HG03457 (cell line): ENCODE measurements at regions not wholly inside any gene's neighbourhood (a gene's known extent, or its start where the extent isn't known, plus 50 kb on each side); places are given as distances from the start of the nearest gene placed in this dataset.
"Not testable (repeated sequence)": the region's sequence is repeated elsewhere in the genome, so short reads cannot be mapped to it uniquely, and the experiment has no call there.

Source experiments
- ATAC-seq: cut with Tn5 transposase; IDR thresholded peaks from one replicate; pipeline ENCODE4 v1.9.1; 2021; ENCODE audit warnings: moderate number of reproducible peaks; ENCODE audit not compliant: unreplicated experiment

DNA sequence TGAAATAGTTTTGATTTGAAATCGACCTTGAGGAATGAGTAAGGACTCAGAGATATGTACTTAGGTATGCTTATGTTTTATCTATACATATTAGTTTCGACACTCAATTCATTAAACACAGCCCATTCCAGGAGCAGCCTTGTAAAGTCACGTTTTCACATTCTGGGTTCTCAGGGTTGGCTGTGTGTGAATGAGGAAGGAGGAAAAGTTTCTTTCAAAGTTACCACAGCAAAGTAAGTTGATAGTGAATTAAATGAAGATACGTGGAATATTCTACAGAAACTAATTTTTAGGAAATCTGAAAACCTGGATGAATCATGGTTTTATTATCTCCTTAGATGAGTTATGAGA lies 133.5 kb downstream of the C3orf38 start:
- ATAC-seq = no peak

GRCh38 chr3:88291486-88291885 lies 141.7 kb downstream of the C3orf38 start:
- ATAC-seq = no peak

DNA sequence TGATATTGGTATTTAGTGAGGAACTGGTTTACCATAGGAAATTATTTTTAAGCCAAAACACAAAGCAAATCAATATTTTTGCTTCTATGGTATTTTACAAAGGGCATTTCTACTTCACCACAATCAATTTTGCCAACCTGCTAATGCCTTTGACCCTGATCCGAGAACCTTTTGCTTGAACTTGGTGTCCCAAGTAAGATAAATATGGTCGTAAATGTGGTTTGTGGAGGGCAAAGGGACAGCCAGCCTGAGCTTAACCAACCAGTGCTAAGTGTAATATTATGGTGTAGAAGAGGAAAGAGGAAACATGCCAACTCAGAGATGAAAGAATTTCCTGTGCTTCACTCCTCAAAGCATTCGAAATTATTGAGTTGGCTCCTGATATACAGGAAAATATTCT lies 148.4 kb downstream of the C3orf38 start:
- no peak for ATAC-seq

- no peak for ATAC-seq
These were observed 151.7 kb downstream of the C3orf38 start for GRCh38 chr3:88301273-88301995.

DNA sequence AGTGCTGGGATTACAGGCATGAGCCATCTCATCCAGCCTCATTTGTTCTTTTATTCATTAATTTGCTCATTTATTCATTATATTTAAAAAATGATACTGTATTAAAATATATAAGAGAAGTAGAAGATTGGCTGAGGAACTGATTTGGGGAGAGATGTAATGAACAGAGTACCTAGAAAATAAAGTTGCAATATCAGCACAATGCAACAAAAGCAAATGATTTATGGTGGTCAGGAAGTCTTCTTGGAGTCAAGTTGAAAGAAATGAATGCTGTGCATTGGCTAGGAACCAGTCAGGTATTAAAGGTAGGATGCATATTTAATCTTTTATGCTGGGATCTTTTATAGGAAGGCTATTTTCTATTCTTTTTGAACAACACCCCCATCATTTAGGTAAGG lies 152.2 kb downstream of the C3orf38 start:
- ATAC-seq = no peak

- ATAC-seq = not testable (repeated sequence)
These were observed 153.7 kb downstream of the C3orf38 start for GRCh38 chr3:88303331-88303904.

DNA sequence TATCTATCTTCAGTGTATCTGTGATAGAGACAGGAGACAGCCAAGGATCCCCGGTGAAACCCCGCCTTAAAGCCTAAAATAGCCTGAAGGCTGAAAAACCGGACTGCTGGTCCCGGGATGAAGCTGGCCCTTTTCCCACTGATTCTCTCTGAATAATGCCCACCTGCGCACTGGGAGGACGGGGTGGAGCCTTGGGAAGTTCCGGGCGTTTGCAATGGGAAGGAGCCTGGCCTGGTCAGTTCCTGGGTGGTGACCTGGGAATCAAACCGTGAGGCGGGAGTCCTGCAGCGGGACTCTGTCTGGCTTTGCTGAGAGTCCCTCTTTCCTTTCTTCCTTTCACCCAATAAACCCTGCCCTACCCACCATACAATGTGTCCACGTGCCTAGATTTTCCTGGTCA lies 157.9 kb downstream of the C3orf38 start:
- no peak for ATAC-seq

DNA sequence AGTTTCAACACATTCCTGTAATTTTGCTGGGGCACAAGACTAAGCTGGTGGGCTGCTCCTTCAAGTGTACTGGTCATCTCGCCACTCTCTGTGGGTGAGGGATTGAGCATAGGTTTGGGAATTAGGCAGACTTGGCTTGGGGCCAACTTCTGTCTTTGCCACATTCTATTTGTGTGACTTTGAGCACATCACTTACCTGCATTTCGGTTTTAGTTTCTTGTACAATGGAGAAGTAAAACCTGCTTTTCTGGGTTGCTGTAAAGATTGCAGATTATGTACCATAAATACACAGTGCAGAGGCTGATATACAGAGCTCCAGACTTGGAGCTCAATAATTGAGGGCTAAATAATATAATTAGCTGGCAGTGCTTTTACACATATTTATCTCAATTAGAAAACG lies 162.1 kb downstream of the C3orf38 start:
- no peak for ATAC-seq

GRCh38 chr3:88312256-88312655 lies 162.5 kb downstream of the C3orf38 start:
- no peak for ATAC-seq

GRCh38 chr3:88318067-88318466 lies 168.3 kb downstream of the C3orf38 start:
- no peak for ATAC-seq

GRCh38 chr3:88321363-88322050 lies 171.7 kb downstream of the C3orf38 start:
- no peak for ATAC-seq

DNA sequence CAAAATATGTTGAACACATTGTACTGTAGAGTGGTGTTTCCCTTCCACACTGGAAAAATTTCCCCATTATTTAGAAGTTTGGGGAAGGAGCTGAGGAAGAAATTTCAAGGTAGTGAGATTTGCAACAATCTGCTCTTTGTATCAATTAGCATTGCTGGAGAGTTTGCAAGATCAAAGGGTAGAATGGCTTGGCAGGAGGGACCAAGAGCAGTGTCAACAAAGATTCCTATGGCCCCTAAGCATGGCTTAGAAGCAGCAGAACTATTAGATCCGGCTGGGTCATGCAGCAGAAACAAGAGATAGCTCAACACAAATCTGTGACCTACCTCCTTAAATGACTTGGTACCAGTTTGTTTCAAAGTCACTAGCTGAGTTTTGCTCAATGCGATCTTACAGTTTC lies 175.0 kb downstream of the C3orf38 start:
- ATAC-seq = no peak

DNA sequence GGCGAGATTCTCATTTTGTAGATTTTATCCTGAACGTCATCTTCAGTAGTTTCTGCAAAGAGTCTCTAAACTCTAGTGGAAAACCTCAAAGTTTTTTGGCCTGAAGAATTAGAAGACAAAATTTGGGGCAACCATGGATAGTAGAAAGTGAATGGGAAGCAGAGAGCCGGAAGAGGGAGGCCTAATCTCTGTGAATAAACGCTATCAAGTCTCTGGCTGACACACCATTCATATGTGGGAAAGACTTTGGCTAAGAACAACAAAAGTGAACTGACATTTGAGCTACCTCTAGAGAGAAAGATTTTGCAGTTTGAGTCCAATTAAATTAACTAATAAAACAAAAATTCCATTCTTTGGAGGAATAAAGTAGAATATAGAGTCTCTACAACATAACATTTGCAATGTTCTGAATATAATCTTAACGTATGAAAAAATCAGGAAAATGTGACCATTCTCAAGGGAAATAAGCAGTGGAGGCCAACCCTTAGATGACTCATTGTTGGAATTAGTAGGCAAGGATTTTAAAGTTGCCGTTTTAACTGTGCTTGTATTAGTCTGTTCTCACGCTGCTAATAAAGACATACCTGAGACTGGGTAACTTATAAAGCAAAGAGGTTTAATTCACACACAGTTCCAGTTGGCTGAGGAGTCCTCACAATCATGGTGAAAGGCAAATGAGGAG lies 184.6 kb downstream of the C3orf38 start:
- ATAC-seq = no peak

GRCh38 chr3:88336894-88337293 lies 187.1 kb downstream of the C3orf38 start:
- no peak for ATAC-seq

GRCh38 chr3:88343264-88343663 lies 193.5 kb downstream of the C3orf38 start:
- no peak for ATAC-seq

- no peak for ATAC-seq
These were observed 196.9 kb downstream of the C3orf38 start for GRCh38 chr3:88346643-88347042.

- no peak for ATAC-seq
These were observed 212.7 kb downstream of the C3orf38 start for GRCh38 chr3:88362428-88362827.

DNA sequence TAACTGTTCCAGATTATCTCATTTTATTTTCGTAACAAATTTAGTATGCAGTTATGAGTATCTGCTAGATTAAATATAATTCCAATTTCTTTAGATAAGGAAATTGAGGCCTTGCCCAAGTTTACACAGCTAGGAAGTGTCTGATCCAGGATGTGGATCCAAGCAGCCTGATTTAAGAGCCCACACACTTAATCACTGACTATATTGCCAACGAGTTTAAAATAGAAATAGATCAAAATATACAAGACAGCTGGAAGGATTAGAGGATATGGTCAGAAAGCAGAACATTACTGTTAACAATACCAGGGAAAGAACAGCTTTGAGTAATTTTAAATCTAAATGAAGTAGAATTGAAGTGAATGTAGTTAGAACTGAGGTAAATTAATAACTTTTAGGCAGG lies 215.2 kb downstream of the C3orf38 start:
- ATAC-seq = no peak

- no peak for ATAC-seq
These were observed 219.6 kb downstream of the C3orf38 start for GRCh38 chr3:88369337-88369736.

GRCh38 chr3:88369767-88370166 lies 220.0 kb downstream of the C3orf38 start:
- ATAC-seq = no peak

GRCh38 chr3:88385090-88385489 lies 235.3 kb downstream of the C3orf38 start:
- no peak for ATAC-seq

DNA sequence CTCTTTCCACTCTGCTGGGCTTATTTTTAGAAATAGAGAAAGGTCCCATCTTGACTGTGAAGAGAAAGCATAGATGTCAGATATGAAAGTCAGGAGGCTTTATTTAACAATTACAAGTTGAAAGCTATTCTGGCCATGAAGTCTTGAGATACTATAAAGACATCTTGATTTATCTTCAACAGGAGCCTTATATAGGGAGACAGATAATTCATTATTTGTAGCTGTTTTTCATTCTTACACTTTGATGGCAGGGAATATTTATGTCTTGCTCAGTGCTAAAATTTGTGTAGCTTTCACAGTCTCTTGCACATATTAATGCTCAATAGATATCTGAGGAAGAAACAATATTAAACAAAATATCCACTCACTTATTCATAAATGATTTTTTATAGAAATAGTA lies 248.8 kb downstream of the C3orf38 start:
- no peak for ATAC-seq
